ENCODE measurements at regions not wholly inside any gene's neighbourhood (a gene's known extent, or its start where the extent isn't known, plus 50 kb on each side); places are given as distances from the start of the nearest gene placed in this dataset.
A peak's percentile ranks its signal among the peaks of the same experiment; 100 is the strongest.

- TF ChIP-seq CTCF (IDR thresholded peaks at IDR 0.05; ENCODE audit: low read length) (peak; percentile 27), EZH2 (optimal IDR thresholded peaks at IDR 0.05; ENCODE audit: low read depth, low read length) (no peak)
Measured at GRCh38 chr7:108973075-108973474, 403.4 kb downstream of the DNAJB9 start.

Data from MM.1S (cell line).